ENCODE measurements at regions not wholly inside any gene's neighbourhood (a gene's known extent, or its start where the extent isn't known, plus 50 kb on each side); places are given as distances from the start of the nearest gene placed in this dataset.

GRCh38 chr2:59690849-59691248, 862.6 kb downstream of the BCL11A start:
- TF ChIP-seq CTCF (IDR thresholded peaks at IDR 0.05) (no peak), POLR2A (IDR thresholded peaks at IDR 0.05) (no peak)
